Heart right ventricle (tissue), 16 donors: ENCODE measurements at regions not wholly inside any gene's neighbourhood (a gene's known extent, or its start where the extent isn't known, plus 50 kb on each side); places are given as distances from the start of the nearest gene placed in this dataset.
"Not testable (repeated sequence)": the region's sequence is repeated elsewhere in the genome, so short reads cannot be mapped to it uniquely, and the experiment has no call there.

Experiments
- ATAC-seq, 8 donors: fragments of 200-7000 bp; cut with Tn5 transposase; one replicate each; pipeline ENCODE4 v1.9.1; 2020; ENCODE audit warnings: mild to moderate bottlenecking in 8 of 8, moderate library complexity in 8 of 8, moderate number of reproducible peaks in 1 of 8
- DNase-seq, 2 donors: peaks; one replicate each; pipeline ENCODE4 v3.0.0-alpha.2; 2020
- H3K27ac ChIP-seq, 10 donors: fragments of 200-600 bp; sonication (generic) in 2 of 10; one replicate each; pipeline versions ENCODE4 v1.5.0 to v1.8.0; 2020 to 2022; ENCODE audit warnings: mild to moderate bottlenecking in 3 of 10
- H3K27me3 ChIP-seq, 7 donors: fragments of 200-600 bp; one replicate each; pipeline ENCODE4 v1.8.0; 2021 to 2022; ENCODE audit warnings: mild to moderate bottlenecking in 2 of 7
- H3K36me3 ChIP-seq, 9 donors: fragments of 200-600 bp; sonication (generic) in 1 of 9; one replicate each; pipeline versions ENCODE4 v1.5.0 to v1.8.0; 2020 to 2022; ENCODE audit warnings: mild to moderate bottlenecking in 2 of 9
- H3K4me1 ChIP-seq, 9 donors: fragments of 200-600 bp; sonication (generic) in 1 of 9; one replicate each; pipeline versions ENCODE4 v1.5.0 to v1.8.0; 2020 to 2022; ENCODE audit warnings: mild to moderate bottlenecking in 4 of 9
- H3K4me3 ChIP-seq, 10 donors: fragments of 200-600 bp; sonication (generic) in 2 of 10; one replicate each; pipeline versions ENCODE4 v1.5.0 to v1.8.0; 2020 to 2022; ENCODE audit warnings: mild to moderate bottlenecking in 7 of 10, moderate library complexity in 2 of 10
- H3K9me3 ChIP-seq, 11 donors: fragments of 200-600 bp in 10 of 11; sonication (generic) in 2 of 11; one replicate each; pipeline versions ENCODE4 v1.5.0 to v1.8.0; 2013 to 2022; ENCODE audit warnings: mild to moderate bottlenecking in 2 of 11, control low read depth in 1 of 11, moderate library complexity in 1 of 11
- WGBS, 2 donors: extraction: QIAGEN DNeasy Blood & Tissue Kit; methylation state at CpG; one replicate each; pipeline ENCODE4 v1.1.7; 2013; ENCODE audit warnings: inconsistent platforms in 1 of 2; 5-methylcytosine and 5-hydroxymethylcytosine counted together
- intact Hi-C, 10 donors: fragments of 100-400 bp; cut with DNase I; formaldehyde crosslinking; loops; one replicate each; pipeline versions ENCODE4 v1.11.1 to v1.14.2; 2022
- TF ChIP-seq, protein P1 (sequence below), 9 donors: fragments of 200-600 bp; sonication (generic) in 2 of 9; IDR thresholded peaks; one replicate each; pipeline versions ENCODE4 v1.5.0 to v1.8.0; 2021 to 2022; ENCODE audit warnings: antibody characterized with exemption in 9 of 9, mild to moderate bottlenecking in 5 of 9, moderate library complexity in 1 of 9
- donor health status: Arrhythmogenic right ventricular cardiomyopathy.
- donor health status: ischemic (EF 13 %, LVEDD 7.1; RV severe dilation, severe dysfunction).
- donor health status: healthy with polysubstance abuse.
- donor health status: DM: no; HTN: yes; CAD: no.
- donor health status: DM: no; HTN: no; CAD: no.
- donor health status: ischemic (EF 25% LVEDD 6.9; RV normal size, moderate dysfunction).
- donor health status: ischemic (EF 25% LVEDD 5.7; RV mildly dilated, moderate dysfunction).
- donor health status: healthy.
- donor health status: DM: yes; HTN: yes; CAD: no.
- donor health status: Ischemic cardiomyopathy.
- donor health status: ischemic (EF 35%, LVEDD 5.7; RV mildly dilated, moderate dysfunction).
- donor health status: nonischemic (EF 11% LVEDD 7.7; RV severe dilation, severe dysfunction).
- donor health status: DM: yes; HTN: yes; CAD: no.
- donor health status: PGD.
- donor health status: ischemic (EF 29% LVEDD 5.4; RV normal size, mild dysfunction).
- donor health status: nonischemic (EF 23%, LVEDD 6.1; RV moderate dilation, normal function).

DNA sequence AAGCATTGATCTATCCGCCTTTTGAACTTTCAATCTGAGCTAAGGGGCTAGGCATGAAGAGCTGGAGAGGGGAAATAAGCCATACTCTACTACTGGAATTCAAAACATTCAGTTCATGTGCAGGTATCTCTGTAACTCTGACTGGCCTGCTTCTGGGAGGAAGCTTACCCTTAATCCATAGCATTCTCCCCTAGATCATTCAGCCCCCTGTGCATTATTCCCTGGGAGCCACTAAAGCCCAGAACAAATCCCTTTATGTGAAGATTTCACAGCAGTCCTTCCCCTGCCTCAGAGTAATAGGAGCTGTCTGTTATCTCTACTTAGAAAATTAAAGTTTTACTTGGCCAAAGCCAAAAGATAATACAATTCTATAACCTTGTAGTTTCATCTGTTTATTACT is 300.7 kb downstream of the SEC16B start:
- WGBS, 2 donors = 55 to 72% methylated on average over 1 of the region's 1 CpG
- intact Hi-C loops = no loop called here

DNA sequence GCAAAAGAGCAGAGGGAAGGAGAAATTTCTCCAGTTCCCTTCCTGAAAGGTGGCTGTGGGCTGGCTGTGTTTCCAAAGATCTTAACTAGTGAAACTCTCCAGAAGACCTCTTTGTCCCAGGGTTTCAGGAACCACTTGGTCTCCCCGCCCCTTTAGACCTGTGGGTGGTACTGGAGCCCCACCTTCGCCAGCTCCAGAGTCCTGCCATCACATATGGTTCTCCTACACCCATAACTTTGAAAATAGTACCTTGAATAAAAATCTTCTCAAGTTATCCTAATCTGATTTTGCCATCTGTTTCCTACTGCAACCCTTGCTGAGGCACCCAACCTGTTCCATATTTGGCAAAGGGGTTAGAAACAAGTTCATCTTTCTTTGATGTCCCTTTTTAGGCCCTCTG is 303.9 kb downstream of the SEC16B start:
- Histone ChIP-seq H3K4me1 (no peaks in the 10 kb centered on the region), H3K36me3 (no peaks in the 10 kb centered on the region), H3K9me3 (peaks cover 0 to 9% (median 0%) of the 10 kb centered on the region in 11 donors), H3K27me3 (peaks cover 0 to 8% (median 0%) of the 10 kb centered on the region in 7 donors), H3K27ac (no peak overlapping the region), H3K4me3 (no peak overlapping the region)
- no peak for DNase-seq
- intact Hi-C loops = no loop called here
- TF ChIP-seq, protein P1, sequence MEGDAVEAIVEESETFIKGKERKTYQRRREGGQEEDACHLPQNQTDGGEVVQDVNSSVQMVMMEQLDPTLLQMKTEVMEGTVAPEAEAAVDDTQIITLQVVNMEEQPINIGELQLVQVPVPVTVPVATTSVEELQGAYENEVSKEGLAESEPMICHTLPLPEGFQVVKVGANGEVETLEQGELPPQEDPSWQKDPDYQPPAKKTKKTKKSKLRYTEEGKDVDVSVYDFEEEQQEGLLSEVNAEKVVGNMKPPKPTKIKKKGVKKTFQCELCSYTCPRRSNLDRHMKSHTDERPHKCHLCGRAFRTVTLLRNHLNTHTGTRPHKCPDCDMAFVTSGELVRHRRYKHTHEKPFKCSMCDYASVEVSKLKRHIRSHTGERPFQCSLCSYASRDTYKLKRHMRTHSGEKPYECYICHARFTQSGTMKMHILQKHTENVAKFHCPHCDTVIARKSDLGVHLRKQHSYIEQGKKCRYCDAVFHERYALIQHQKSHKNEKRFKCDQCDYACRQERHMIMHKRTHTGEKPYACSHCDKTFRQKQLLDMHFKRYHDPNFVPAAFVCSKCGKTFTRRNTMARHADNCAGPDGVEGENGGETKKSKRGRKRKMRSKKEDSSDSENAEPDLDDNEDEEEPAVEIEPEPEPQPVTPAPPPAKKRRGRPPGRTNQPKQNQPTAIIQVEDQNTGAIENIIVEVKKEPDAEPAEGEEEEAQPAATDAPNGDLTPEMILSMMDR (IDR thresholded peaks at IDR 0.05) = no peak
- no peak for ATAC-seq
- 70 to 83% methylated on average over 2 of the region's 2 CpGs for WGBS, 2 donors

More for the DNA sequence above, 300.7 kb downstream of the SEC16B start:
- H3K27ac ChIP-seq = no peak overlapping the region
- H3K4me3 ChIP-seq = no peak overlapping the region
- DNase-seq (no peak), ATAC-seq (no peak)
- no peaks in the 10 kb centered on the region for H3K4me1 ChIP-seq
- no peaks in the 10 kb centered on the region for H3K27me3 ChIP-seq
- H3K36me3 ChIP-seq = no peaks in the 10 kb centered on the region
- TF ChIP-seq, protein P1 (IDR thresholded peaks at IDR 0.05) = no peak
- H3K9me3 ChIP-seq = peaks cover 0 to 5% (median 0%) of the 10 kb centered on the region in 11 donors

DNA sequence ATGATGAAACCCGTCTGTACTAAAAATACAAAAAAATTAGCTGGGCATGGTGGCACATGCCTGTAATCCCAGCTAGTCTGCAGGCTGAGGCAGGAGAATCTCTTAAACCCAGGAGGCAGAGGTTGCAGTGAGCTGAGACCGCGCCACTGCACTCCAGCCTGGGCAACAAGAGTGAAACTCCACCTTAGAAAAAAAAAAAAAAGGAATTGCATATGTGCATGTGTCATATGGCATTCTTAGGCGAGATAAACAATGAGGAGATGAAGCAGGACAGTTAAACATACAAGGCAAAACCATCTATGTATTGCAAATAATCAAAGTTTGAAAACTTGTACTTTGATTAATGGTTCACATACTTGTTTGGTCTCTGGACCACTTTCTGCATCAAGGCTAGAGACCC is 305.1 kb downstream of the SEC16B start:
- peaks cover 0 to 15% (median 0%) of the 10 kb centered on the region in 7 donors for H3K27me3 ChIP-seq
- peaks cover 0 to 11% (median 0%) of the 10 kb centered on the region in 11 donors for H3K9me3 ChIP-seq
- DNase-seq, H3K27ac ChIP-seq, H3K36me3 ChIP-seq, ATAC-seq, H3K4me1 ChIP-seq, H3K4me3 ChIP-seq, intact Hi-C loops: not testable (repeated sequence)
- 82% methylated on average over 4 of the region's 4 CpGs for WGBS, 2 donors

DNA sequence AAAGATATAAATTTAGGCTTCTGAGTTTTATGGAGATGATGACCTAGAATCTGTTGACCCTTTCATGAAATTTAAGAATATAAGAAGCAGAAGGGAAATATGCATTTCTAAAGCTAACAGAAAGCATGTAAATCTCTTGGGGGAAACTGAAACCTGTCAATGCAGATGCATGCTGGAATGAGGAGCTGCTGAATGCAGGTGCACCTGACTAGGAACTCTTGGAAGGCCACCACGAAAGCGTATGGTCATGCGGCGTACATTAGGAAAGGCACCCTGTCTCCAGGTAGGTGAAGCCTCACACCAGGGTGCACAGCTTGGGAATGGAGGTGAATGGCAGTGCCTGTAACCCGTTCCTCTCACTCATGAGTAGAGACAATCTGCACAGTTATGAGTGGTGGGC is 309.7 kb downstream of the SEC16B start:
- intact Hi-C loops = no loop called here
- TF ChIP-seq, protein P1 (IDR thresholded peaks at IDR 0.05) = no peak
- Histone ChIP-seq H3K27me3 (peaks cover 0 to 20% (median 0%) of the 10 kb centered on the region in 7 donors), H3K9me3 (peaks cover 0 to 11% (median 0%) of the 10 kb centered on the region in 11 donors), H3K36me3 (no peaks in the 10 kb centered on the region), H3K27ac (no peak overlapping the region), H3K4me1 (no peaks in the 10 kb centered on the region), H3K4me3 (no peak overlapping the region)
- 88 to 89% methylated on average over 5 of the region's 5 CpGs for WGBS, 2 donors
- no peak for ATAC-seq
- no peak for DNase-seq

DNA sequence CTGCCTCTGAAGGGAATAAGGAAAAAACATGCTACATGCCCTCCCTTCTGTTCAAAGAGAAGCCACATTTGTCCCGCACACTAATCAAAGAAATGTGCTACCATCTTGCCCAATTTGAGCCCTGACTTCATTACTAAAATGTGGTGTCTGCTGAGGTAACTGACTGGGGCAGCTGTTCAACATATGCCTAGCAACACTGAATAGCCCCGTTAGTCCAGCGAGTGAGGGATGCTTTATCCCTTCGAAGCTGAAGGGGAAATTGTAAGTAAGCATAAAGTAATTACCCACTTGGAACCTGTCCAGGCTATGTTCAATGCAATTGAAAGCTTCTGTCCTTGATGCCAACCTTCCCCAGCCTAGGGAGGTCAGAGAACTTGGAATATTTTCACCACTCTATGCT is 310.6 kb downstream of the SEC16B start:
- Histone ChIP-seq H3K9me3 (peaks cover 0 to 11% (median 0%) of the 10 kb centered on the region in 11 donors), H3K27ac (no peak overlapping the region), H3K4me3 (no peak overlapping the region), H3K27me3 (peaks cover 0 to 27% (median 4%) of the 10 kb centered on the region in 7 donors), H3K36me3 (no peaks in the 10 kb centered on the region), H3K4me1 (no peaks in the 10 kb centered on the region)
- no peak for ATAC-seq
- no peak for DNase-seq
- TF ChIP-seq, protein P1 (IDR thresholded peaks at IDR 0.05) = no peak
- intact Hi-C loops = no loop called here
- WGBS, 2 donors = 87 to 91% methylated on average over 4 of the region's 4 CpGs
